Panc1 (cell line): ENCODE measurements at regions not wholly inside any gene's neighbourhood (a gene's known extent, or its start where the extent isn't known, plus 50 kb on each side); places are given as distances from the start of the nearest gene placed in this dataset.
A peak's percentile ranks its signal among the peaks of the same experiment; 100 is the strongest.

ENCODE experiments used
- ATAC-seq: fragments of 200-7000 bp; cut with Tn5 transposase; 2 replicates; pipeline ENCODE4 v1.9.1; 2020; ENCODE audit warnings: mild to moderate bottlenecking, moderate library complexity
- BruUV-seq: library from RNA; stranded (reverse); fragments of 400-500 nt; replicated peaks from 2 replicates; lab custom pipeline; 2021; lab: Mats Ljungman, UMichigan
- CTCF ChIA-PET: fragments of 300-600 bp; sonication (Branson Sonifier 250); formaldehyde crosslinking; loops from one replicate; lab custom pipeline; 2022; ENCODE audit warnings: antibody characterized with exemption; lab: Charles Lee
- POLR2A ChIA-PET: fragments of 300-600 bp; sonication (Branson Sonifier 250); formaldehyde crosslinking; loops from one replicate; lab custom pipeline; 2022; ENCODE audit warnings: antibody characterized with exemption; lab: Charles Lee
- DNase-seq: peaks from one replicate; pipeline ENCODE4 v3.0.0-alpha.2; 2010; ENCODE audit warnings: low read depth, low spot score
- H3K27ac ChIP-seq: 2 replicates; pipeline ENCODE4 v1.5.1; 2011; ENCODE audit warnings: mild to moderate bottlenecking, low read length, inconsistent platforms
- H3K27me3 ChIP-seq: fragments of 200-500 bp; sonication (Bioruptor generic); 2 replicates; pipeline ENCODE4 v1.6.0; 2014; ENCODE audit warnings: low read length, inconsistent platforms; ENCODE audit not compliant: control insufficient read depth, insufficient read depth
- H3K36me3 ChIP-seq: fragments of 200-500 bp; sonication (Bioruptor generic); 2 replicates; pipeline ENCODE4 v1.5.1; 2014; ENCODE audit warnings: inconsistent platforms, mild to moderate bottlenecking, low read length, moderate library complexity; ENCODE audit not compliant: control insufficient read depth, insufficient read depth
- H3K4me1 ChIP-seq: 2 replicates; pipeline ENCODE4 v1.5.1; 2011; ENCODE audit warnings: inconsistent platforms, mild to moderate bottlenecking, low read length, moderate library complexity; ENCODE audit not compliant: control insufficient read depth, insufficient read depth
- H3K4me3 ChIP-seq, 2 experiments: 2 replicates each; pipeline ENCODE4 v1.5.1; 2011 to 2012; ENCODE audit warnings: low read depth in 2 of 2, low read length in 2 of 2, mild to moderate bottlenecking in 2 of 2, inconsistent platforms in 1 of 2, moderate library complexity in 1 of 2
- H3K9me3 ChIP-seq: fragments of 200-500 bp; sonication (Bioruptor generic); 2 replicates; pipeline ENCODE4 v1.5.1; 2014; ENCODE audit warnings: low read depth, mild to moderate bottlenecking, inconsistent platforms, low read length, moderate library complexity; ENCODE audit not compliant: control insufficient read depth, insufficient read depth
- POLR2AphosphoS5 ChIP-seq: IDR thresholded peaks from 2 replicates; pipeline ENCODE4 v1.6.1; 2012; ENCODE audit warnings: mild to moderate bottlenecking, low read depth, low read length, moderate library complexity
- SIN3A ChIP-seq: IDR thresholded peaks from 2 replicates; pipeline ENCODE4 v1.6.1; 2012; ENCODE audit warnings: low read depth, mild to moderate bottlenecking, low read length, moderate library complexity, borderline replicate concordance; ENCODE audit not compliant: insufficient read depth
- TCF7L2 ChIP-seq: IDR thresholded peaks from 2 replicates; pipeline ENCODE4 v1.6.1; 2011; ENCODE audit warnings: mild to moderate bottlenecking, low read depth, low read length, inconsistent platforms
- in situ Hi-C: cut with HindIII; loops from 2 replicates; pipeline ENCODE4 v1.10.0; 2016; ENCODE audit warnings: low sequenced_read_pairs, low pct_unique_long_range_greater_than_20kb
- intact Hi-C: fragments of 100-400 bp; cut with micrococcal nuclease; formaldehyde crosslinking; loops from one replicate; pipeline ENCODE4 v1.10.0; 2022; ENCODE audit not compliant: unreplicated experiment
- TF ChIP-seq, protein P1 (sequence below), 2 experiments: IDR thresholded peaks; 2 replicates each; pipeline ENCODE4 v1.6.1; 2011 to 2012; ENCODE audit warnings: low read depth in 2 of 2, control low read depth in 1 of 2, low read length in 1 of 2, mild to moderate bottlenecking in 1 of 2, moderate library complexity in 1 of 2; ENCODE audit not compliant: insufficient read depth in 1 of 2
- TF ChIP-seq, protein P2 (sequence below): fragments of 450-650 bp; IDR thresholded peaks from 2 replicates; pipeline ENCODE4 v1.5.1; 2017; ENCODE audit warnings: mild to moderate bottlenecking

DNA sequence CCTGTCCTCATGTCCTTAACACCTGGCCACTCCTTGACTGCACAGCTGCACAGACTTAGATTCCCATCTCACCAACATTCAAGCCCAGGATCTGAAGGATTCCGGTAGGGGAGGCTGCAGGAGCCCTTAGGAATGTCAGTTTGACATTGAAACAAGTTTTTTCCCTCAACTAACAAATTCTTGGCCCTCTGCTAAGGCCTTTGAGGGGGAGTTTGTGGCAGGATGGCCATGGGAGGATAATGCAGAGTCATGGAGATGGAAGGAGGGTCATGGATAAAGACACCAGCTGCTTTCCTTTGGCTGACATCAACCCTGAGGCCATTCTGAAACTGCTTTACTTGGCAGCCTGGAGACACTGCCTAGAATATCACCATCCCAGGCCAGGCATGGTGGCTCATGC, 63.4 kb upstream of the PPP2R5A start:
- BruUV-seq: no TSS peak
- ChIA-PET CTCF (no interaction called here), POLR2A (no interaction called here)
- no peak for ATAC-seq
- no peak for TF ChIP-seq TCF7L2
- no peak for TF ChIP-seq POLR2AphosphoS5
- TF ChIP-seq, protein P1, sequence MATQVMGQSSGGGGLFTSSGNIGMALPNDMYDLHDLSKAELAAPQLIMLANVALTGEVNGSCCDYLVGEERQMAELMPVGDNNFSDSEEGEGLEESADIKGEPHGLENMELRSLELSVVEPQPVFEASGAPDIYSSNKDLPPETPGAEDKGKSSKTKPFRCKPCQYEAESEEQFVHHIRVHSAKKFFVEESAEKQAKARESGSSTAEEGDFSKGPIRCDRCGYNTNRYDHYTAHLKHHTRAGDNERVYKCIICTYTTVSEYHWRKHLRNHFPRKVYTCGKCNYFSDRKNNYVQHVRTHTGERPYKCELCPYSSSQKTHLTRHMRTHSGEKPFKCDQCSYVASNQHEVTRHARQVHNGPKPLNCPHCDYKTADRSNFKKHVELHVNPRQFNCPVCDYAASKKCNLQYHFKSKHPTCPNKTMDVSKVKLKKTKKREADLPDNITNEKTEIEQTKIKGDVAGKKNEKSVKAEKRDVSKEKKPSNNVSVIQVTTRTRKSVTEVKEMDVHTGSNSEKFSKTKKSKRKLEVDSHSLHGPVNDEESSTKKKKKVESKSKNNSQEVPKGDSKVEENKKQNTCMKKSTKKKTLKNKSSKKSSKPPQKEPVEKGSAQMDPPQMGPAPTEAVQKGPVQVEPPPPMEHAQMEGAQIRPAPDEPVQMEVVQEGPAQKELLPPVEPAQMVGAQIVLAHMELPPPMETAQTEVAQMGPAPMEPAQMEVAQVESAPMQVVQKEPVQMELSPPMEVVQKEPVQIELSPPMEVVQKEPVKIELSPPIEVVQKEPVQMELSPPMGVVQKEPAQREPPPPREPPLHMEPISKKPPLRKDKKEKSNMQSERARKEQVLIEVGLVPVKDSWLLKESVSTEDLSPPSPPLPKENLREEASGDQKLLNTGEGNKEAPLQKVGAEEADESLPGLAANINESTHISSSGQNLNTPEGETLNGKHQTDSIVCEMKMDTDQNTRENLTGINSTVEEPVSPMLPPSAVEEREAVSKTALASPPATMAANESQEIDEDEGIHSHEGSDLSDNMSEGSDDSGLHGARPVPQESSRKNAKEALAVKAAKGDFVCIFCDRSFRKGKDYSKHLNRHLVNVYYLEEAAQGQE (IDR thresholded peaks at IDR 0.05; ENCODE audit: insufficient read depth in 1 of 2, low read depth in 2 of 2, low read length in 1 of 2): no peak
- TF ChIP-seq SIN3A: no peak
- TF ChIP-seq, protein P2, sequence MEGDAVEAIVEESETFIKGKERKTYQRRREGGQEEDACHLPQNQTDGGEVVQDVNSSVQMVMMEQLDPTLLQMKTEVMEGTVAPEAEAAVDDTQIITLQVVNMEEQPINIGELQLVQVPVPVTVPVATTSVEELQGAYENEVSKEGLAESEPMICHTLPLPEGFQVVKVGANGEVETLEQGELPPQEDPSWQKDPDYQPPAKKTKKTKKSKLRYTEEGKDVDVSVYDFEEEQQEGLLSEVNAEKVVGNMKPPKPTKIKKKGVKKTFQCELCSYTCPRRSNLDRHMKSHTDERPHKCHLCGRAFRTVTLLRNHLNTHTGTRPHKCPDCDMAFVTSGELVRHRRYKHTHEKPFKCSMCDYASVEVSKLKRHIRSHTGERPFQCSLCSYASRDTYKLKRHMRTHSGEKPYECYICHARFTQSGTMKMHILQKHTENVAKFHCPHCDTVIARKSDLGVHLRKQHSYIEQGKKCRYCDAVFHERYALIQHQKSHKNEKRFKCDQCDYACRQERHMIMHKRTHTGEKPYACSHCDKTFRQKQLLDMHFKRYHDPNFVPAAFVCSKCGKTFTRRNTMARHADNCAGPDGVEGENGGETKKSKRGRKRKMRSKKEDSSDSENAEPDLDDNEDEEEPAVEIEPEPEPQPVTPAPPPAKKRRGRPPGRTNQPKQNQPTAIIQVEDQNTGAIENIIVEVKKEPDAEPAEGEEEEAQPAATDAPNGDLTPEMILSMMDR: no peak
- DNase-seq: no peak
- Histone ChIP-seq H3K4me3 (no peak overlapping the region), H3K9me3 (no peaks in the 10 kb centered on the region), H3K27me3 (no peaks in the 10 kb centered on the region), H3K4me1 (peaks cover 2% of the 10 kb centered on the region; the same call in 1 of the 2 replicates), H3K27ac (no peak overlapping the region), H3K36me3 (no peaks in the 10 kb centered on the region)
- intact Hi-C loops (no loop called here), in situ Hi-C loops (no loop called here)

DNA sequence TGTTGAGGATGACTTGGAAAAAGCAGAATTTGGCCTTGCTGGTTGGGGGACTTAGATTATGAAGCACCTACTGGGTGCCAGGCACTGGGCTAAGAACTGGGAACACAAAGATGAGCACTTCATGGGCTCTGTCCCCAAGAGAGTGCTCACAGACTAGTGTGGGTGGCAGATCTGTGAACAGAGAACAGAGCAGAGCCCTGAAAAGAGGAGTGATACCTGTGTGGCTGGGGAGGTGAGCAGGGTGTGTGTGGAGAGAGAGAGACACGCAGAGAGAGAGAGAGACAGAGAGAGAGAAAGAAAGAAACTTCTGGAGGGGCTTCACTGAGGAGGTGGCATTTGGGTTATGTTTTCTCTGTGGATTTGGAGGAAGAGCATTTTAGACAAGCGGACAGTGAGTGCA, 61.1 kb upstream of the PPP2R5A start:
- Histone ChIP-seq H3K4me3 (no peak overlapping the region), H3K27ac (no peak overlapping the region), H3K9me3 (no peaks in the 10 kb centered on the region), H3K27me3 (no peaks in the 10 kb centered on the region; the same call in 1 of the 2 replicates), H3K36me3 (no peaks in the 10 kb centered on the region), H3K4me1 (peaks cover 2% of the 10 kb centered on the region; the same call in 1 of the 2 replicates)
- BruUV-seq: no TSS peak
- DNase-seq (no peak), ATAC-seq (0 out of 2 replicates have a peak, but pooled peaks have one; percentile 47)
- ChIA-PET CTCF (no interaction called here), POLR2A (no interaction called here)
- TF ChIP-seq, protein P1 (IDR thresholded peaks at IDR 0.05; ENCODE audit: insufficient read depth in 1 of 2, low read depth in 2 of 2, low read length in 1 of 2): no peak
- TF ChIP-seq POLR2AphosphoS5 (no peak), TCF7L2 (no peak), SIN3A (no peak)
- TF ChIP-seq, protein P2: no peak
- in situ Hi-C loops (no loop called here), intact Hi-C loops (no loop called here)
